CD14-positive monocyte (primary cell): ENCODE measurements at regions not wholly inside any gene's neighbourhood (a gene's known extent, or its start where the extent isn't known, plus 50 kb on each side); places are given as distances from the start of the nearest gene placed in this dataset.

Experiments used
- DNase-seq, 3 donors: peaks; one replicate each; pipeline ENCODE4 v3.0.0-alpha.2; 2011 to 2022
- H2AFZ ChIP-seq: 2 replicates; pipeline ENCODE4 v1.6.0; 2012; ENCODE audit warnings: mild to moderate bottlenecking, low read depth, low read length, inconsistent platforms; ENCODE audit not compliant: insufficient read depth, poor library complexity, severe bottlenecking
- H3K27ac ChIP-seq, 2 donors: 1 replicate in 1 of 2; 2 replicates in 1 of 2; pipeline ENCODE4 v1.5.1; 2012 to 2013; ENCODE audit warnings: low read length in 2 of 2, control low read depth in 1 of 2, inconsistent platforms in 1 of 2, low read depth in 1 of 2, mild to moderate bottlenecking in 1 of 2
- H3K27me3 ChIP-seq, 2 donors: one replicate each; pipeline versions ENCODE4 v1.6.0 to v1.6.1; 2011 to 2013; ENCODE audit warnings: low read length in 2 of 2; ENCODE audit not compliant: control insufficient read depth in 2 of 2, insufficient read depth in 2 of 2
- H3K36me3 ChIP-seq, 2 donors: replicated peaks in 1 of 2; 1 replicate in 1 of 2; 2 replicates in 1 of 2; pipeline versions ENCODE4 v1.5.1 to v1.6.1; 2012 to 2013; ENCODE audit warnings: low read length in 2 of 2, control low read depth in 1 of 2, inconsistent platforms in 1 of 2, mild to moderate bottlenecking in 1 of 2; ENCODE audit not compliant: insufficient read depth in 2 of 2, control insufficient read depth in 1 of 2
- H3K4me1 ChIP-seq, 2 donors: 1 replicate in 1 of 2; 2 replicates in 1 of 2; pipeline versions ENCODE4 v1.5.1 to v1.6.1; 2012 to 2013; ENCODE audit warnings: low read length in 2 of 2, control low read depth in 1 of 2, inconsistent platforms in 1 of 2, mild to moderate bottlenecking in 1 of 2, moderate library complexity in 1 of 2; ENCODE audit not compliant: insufficient read depth in 2 of 2, control insufficient read depth in 1 of 2
- H3K4me2 ChIP-seq: replicated peaks from 2 replicates; pipeline ENCODE3; 2012; ENCODE audit warnings: low read length, moderate library complexity, mild to moderate bottlenecking; ENCODE audit not compliant: poor library complexity, severe bottlenecking; ENCODE audit errors: extremely low read depth
- H3K4me3 ChIP-seq, 3 experiments: fragments of 200-600 bp in 1 of 3; sonication (generic) in 1 of 3; replicated peaks in 1 of 3; 1 replicate in 2 of 3; 2 replicates in 1 of 3; pipeline ENCODE4 v1.5.1; 2011 to 2013; ENCODE audit warnings: low read length in 3 of 3, mild to moderate bottlenecking in 3 of 3, control low read depth in 2 of 3, low read depth in 2 of 3, inconsistent platforms in 1 of 3, moderate library complexity in 1 of 3
- H3K79me2 ChIP-seq: 2 replicates; pipeline ENCODE4 v1.6.0; 2012; ENCODE audit warnings: mild to moderate bottlenecking, control low read depth, inconsistent platforms, low read length, moderate library complexity; ENCODE audit not compliant: insufficient read depth
- H3K9ac ChIP-seq: 2 replicates; pipeline ENCODE4 v1.6.0; 2017; ENCODE audit warnings: low read length, mild to moderate bottlenecking; ENCODE audit not compliant: insufficient read depth, poor library complexity, severe bottlenecking
- H3K9me3 ChIP-seq, 2 donors: replicated peaks in 1 of 2; 1 replicate in 1 of 2; 2 replicates in 1 of 2; pipeline versions ENCODE4 v1.5.1 to v1.6.1; 2012 to 2013; ENCODE audit warnings: low read length in 2 of 2, control low read depth in 1 of 2; ENCODE audit not compliant: control insufficient read depth in 1 of 2, insufficient read depth in 1 of 2
- H4K20me1 ChIP-seq: 2 replicates; pipeline ENCODE4 v1.6.0; 2012; ENCODE audit warnings: mild to moderate bottlenecking, low read length, control low read depth, moderate library complexity; ENCODE audit not compliant: insufficient read depth
- H3K27ac Mint-ChIP-seq, 7 donors: one replicate each; pipeline ENCODE4 v1.8.0; 2020; ENCODE audit warnings: mild to moderate bottlenecking in 7 of 7, mixed read lengths in 7 of 7, moderate library complexity in 6 of 7, inconsistent platforms in 2 of 7
- H3K27me3 Mint-ChIP-seq, 3 donors: one replicate each; pipeline ENCODE4 v1.8.0; 2021 to 2022; ENCODE audit warnings: low read depth in 3 of 3, mild to moderate bottlenecking in 3 of 3, mixed read lengths in 3 of 3, moderate library complexity in 3 of 3, inconsistent platforms in 1 of 3
- H3K36me3 Mint-ChIP-seq, 2 donors: one replicate each; pipeline ENCODE4 v1.8.0; 2020; ENCODE audit warnings: mixed read lengths in 2 of 2, inconsistent platforms in 1 of 2, mild to moderate bottlenecking in 1 of 2
- H3K4me1 Mint-ChIP-seq: one replicate; pipeline ENCODE4 v1.8.0; 2020; ENCODE audit warnings: mild to moderate bottlenecking, mixed read lengths
- H3K4me3 Mint-ChIP-seq, 2 donors: one replicate each; pipeline ENCODE4 v1.8.0; 2020; ENCODE audit warnings: mild to moderate bottlenecking in 2 of 2, mixed read lengths in 2 of 2, moderate library complexity in 1 of 2
- H3K9me3 Mint-ChIP-seq, 7 donors: one replicate each; pipeline ENCODE4 v1.8.0; 2020 to 2022; ENCODE audit warnings: mixed read lengths in 7 of 7, mild to moderate bottlenecking in 6 of 7, moderate library complexity in 6 of 7, inconsistent platforms in 2 of 7
- WGBS: methylation state at CpG from one replicate; pipeline ENCODE4 v1.1.5; 2013; ENCODE audit warnings: missing lambda C conversion rate; ENCODE audit not compliant: insufficient coverage; 5-methylcytosine and 5-hydroxymethylcytosine counted together
- intact Hi-C, 2 donors: fragments of 100-400 bp; cut with micrococcal nuclease; formaldehyde crosslinking; loops; one replicate each; pipeline versions ENCODE4 v1.15.0 to v1.15.1; 2023
- TF ChIP-seq, protein P1 (sequence below): fragments of 200-600 bp; IDR thresholded peaks from one replicate; pipeline ENCODE4 v1.8.0; 2022; ENCODE audit warnings: antibody characterized with exemption, mild to moderate bottlenecking

DNA sequence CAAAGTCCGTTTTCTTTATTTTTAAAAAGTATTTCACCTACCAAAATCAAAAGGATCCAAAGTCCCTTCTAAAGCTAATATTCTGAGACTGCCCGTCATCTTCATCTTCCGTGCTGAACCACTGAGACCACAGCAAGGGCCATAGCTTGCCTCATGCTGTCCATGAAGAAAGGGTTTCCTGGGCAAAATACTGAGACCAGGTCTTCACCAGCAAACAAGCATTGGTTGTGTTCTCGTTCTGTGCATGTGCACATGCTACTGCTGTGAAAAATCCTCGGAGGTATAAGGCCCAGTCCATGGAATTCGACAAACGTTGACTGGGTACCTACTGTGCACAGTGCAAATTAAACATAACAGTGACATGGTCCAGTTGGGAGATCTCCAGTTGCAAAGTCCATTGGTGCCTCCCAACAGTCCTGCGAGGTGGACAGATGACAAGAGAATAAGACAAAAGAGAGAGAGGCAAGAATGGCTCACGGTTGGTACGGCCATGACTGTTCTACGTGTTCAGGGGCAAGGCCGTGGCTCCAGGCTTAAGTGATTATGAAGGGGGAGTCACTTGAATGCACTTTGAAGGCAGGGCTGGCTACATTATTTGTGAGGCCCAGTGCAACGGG, 192.6 kb upstream of the GLI2 start:
- Histone ChIP-seq H3K27me3 (no peaks in the 10 kb centered on the region), H3K4me3 (no peak overlapping the region), H3K4me1 (no peaks in the 10 kb centered on the region), H3K79me2 (no peaks in the 10 kb centered on the region), H2AFZ (no peak overlapping the region), H3K36me3 (no peaks in the 10 kb centered on the region), H3K9ac (no peak overlapping the region), H3K27ac (no peak overlapping the region), H3K9me3 (no peaks in the 10 kb centered on the region), H4K20me1 (no peaks in the 10 kb centered on the region), H3K4me2 (no peak overlapping the region)
- Mint-ChIP-seq H3K27me3 (peaks cover 3 to 18% (median 7%) of the 10 kb centered on the region in 3 donors), H3K36me3 (no peaks in the 10 kb centered on the region), H3K27ac (no peak overlapping the region), H3K4me1 (peaks cover 3% of the 10 kb centered on the region), H3K9me3 (no peaks in the 10 kb centered on the region), H3K4me3 (no peak overlapping the region)
- TF ChIP-seq, protein P1, sequence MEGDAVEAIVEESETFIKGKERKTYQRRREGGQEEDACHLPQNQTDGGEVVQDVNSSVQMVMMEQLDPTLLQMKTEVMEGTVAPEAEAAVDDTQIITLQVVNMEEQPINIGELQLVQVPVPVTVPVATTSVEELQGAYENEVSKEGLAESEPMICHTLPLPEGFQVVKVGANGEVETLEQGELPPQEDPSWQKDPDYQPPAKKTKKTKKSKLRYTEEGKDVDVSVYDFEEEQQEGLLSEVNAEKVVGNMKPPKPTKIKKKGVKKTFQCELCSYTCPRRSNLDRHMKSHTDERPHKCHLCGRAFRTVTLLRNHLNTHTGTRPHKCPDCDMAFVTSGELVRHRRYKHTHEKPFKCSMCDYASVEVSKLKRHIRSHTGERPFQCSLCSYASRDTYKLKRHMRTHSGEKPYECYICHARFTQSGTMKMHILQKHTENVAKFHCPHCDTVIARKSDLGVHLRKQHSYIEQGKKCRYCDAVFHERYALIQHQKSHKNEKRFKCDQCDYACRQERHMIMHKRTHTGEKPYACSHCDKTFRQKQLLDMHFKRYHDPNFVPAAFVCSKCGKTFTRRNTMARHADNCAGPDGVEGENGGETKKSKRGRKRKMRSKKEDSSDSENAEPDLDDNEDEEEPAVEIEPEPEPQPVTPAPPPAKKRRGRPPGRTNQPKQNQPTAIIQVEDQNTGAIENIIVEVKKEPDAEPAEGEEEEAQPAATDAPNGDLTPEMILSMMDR, result no peak
- intact Hi-C loops, result no loop called here
- 88% methylated on average over 11 of the region's 13 CpGs for WGBS
- DNase-seq, result no peak

GRCh38 chr2:120543899-120544298, 191.8 kb upstream of the GLI2 start:
- Mint-ChIP-seq H3K36me3 (no peaks in the 10 kb centered on the region), H3K27me3 (peaks cover 1 to 16% (median 4%) of the 10 kb centered on the region in 3 donors), H3K9me3 (no peaks in the 10 kb centered on the region), H3K27ac (no peak overlapping the region), H3K4me3 (no peak overlapping the region), H3K4me1 (peaks cover 3% of the 10 kb centered on the region)
- Histone ChIP-seq H2AFZ (no peak overlapping the region), H3K4me2 (no peak overlapping the region), H3K4me3 (no peak overlapping the region), H4K20me1 (no peaks in the 10 kb centered on the region), H3K79me2 (no peaks in the 10 kb centered on the region), H3K9me3 (no peaks in the 10 kb centered on the region), H3K27me3 (no peaks in the 10 kb centered on the region), H3K36me3 (no peaks in the 10 kb centered on the region), H3K27ac (no peak overlapping the region), H3K9ac (no peak overlapping the region), H3K4me1 (no peaks in the 10 kb centered on the region)
- DNase-seq, result no peak
- TF ChIP-seq, protein P1, result no peak
- 50% methylated on average over 11 of the region's 16 CpGs for WGBS
- intact Hi-C loops, result no loop called here
